HCT116 (cell line): ENCODE measurements at regions not wholly inside any gene's neighbourhood (a gene's known extent, or its start where the extent isn't known, plus 50 kb on each side); places are given as distances from the start of the nearest gene placed in this dataset.

Experiments used
- ATAC-seq: fragments of 200-7000 bp; cut with Tn5 transposase; 2 replicates; pipeline ENCODE4 v1.9.1; 2020; ENCODE audit warnings: mild to moderate bottlenecking, moderate library complexity
- BruUV-seq: library from RNA; stranded (reverse); fragments of 400-500 nt; replicated peaks from 2 replicates; lab custom pipeline; 2021; lab: Mats Ljungman, UMichigan
- CTCF ChIA-PET: fragments of 300-600 bp; sonication (Branson Sonifier 250); formaldehyde crosslinking; loops from one replicate; lab custom pipeline; 2021; ENCODE audit warnings: antibody characterized with exemption; lab: Charles Lee
- POLR2A ChIA-PET: fragments of 300-600, 350-600 bp; sonication (Branson Sonifier 250); formaldehyde crosslinking; loops from one replicate; lab custom pipeline; 2021; ENCODE audit warnings: antibody characterized with exemption; lab: Charles Lee
- RAD21 ChIA-PET, 2 experiments: fragments of 300-600 bp; sonication (Branson Sonifier 250); formaldehyde crosslinking; loops; one replicate each; lab custom pipeline; 2023; ENCODE audit warnings: low total read pairs in 2 of 2; ENCODE audit not compliant: uncharacterized antibody in 2 of 2, unreplicated experiment in 2 of 2, low non-redundant PET in 1 of 2; lab: Charles Lee
- DNase-seq: peaks from one replicate; pipeline ENCODE4 v3.0.0-alpha.2; 2010; ENCODE audit warnings: low read depth, low spot score
- H2AFZ ChIP-seq: fragments of 200-600 bp; shearing (Covaris generic), sonication (generic); 2 replicates; pipeline ENCODE4 v1.6.1; 2017; ENCODE audit warnings: low read depth, mixed run types, mixed read lengths, antibody characterized with exemption, low read length; ENCODE audit not compliant: poor library complexity, severe bottlenecking
- H3K27ac ChIP-seq: 2 replicates; pipeline ENCODE4 v1.5.1; 2012; ENCODE audit warnings: low read depth, low read length
- H3K27me3 ChIP-seq: fragments of 200-600 bp; sonication (generic); 2 replicates; pipeline ENCODE4 v1.6.1; 2016; ENCODE audit warnings: mixed run types, low read length, mixed read lengths; ENCODE audit not compliant: insufficient read depth
- H3K36me3 ChIP-seq, 2 experiments: fragments of 200-500 bp in 1 of 2; fragments of 200-600 bp in 1 of 2; sonication (Bioruptor generic) in 1 of 2; sonication (generic) in 1 of 2; 2 replicates each; pipeline versions ENCODE4 v1.5.1 to v1.6.1; 2014 to 2016; ENCODE audit warnings: low read length in 2 of 2, inconsistent platforms in 1 of 2, mixed read lengths in 1 of 2, mixed run types in 1 of 2; ENCODE audit not compliant: insufficient read depth in 2 of 2, control insufficient read depth in 1 of 2
- H3K4me1 ChIP-seq, 2 experiments: fragments of 200-600 bp in 1 of 2; sonication (generic) in 1 of 2; 2 replicates each; pipeline versions ENCODE4 v1.5.1 to v1.6.1; 2012 to 2017; ENCODE audit warnings: low read length in 2 of 2, inconsistent platforms in 1 of 2, mild to moderate bottlenecking in 1 of 2, mixed read lengths in 1 of 2, mixed run types in 1 of 2, moderate library complexity in 1 of 2; ENCODE audit not compliant: insufficient read depth in 2 of 2, control insufficient read depth in 1 of 2
- H3K4me2 ChIP-seq: fragments of 200-600 bp; sonication (generic); 2 replicates; pipeline ENCODE4 v1.6.1; 2017; ENCODE audit warnings: mixed run types, low read length, mixed read lengths
- H3K4me3 ChIP-seq, 2 experiments: fragments of 200-600 bp in 1 of 2; sonication (generic) in 1 of 2; replicated peaks in 1 of 2; 2 replicates each; pipeline ENCODE4 v1.5.1; 2011 to 2016; ENCODE audit warnings: low read length in 2 of 2, control low read depth in 1 of 2, low read depth in 1 of 2, mild to moderate bottlenecking in 1 of 2, mixed read lengths in 1 of 2, mixed run types in 1 of 2
- H3K79me2 ChIP-seq: fragments of 200-600 bp; sonication (generic); 2 replicates; pipeline ENCODE4 v1.6.1; 2017; ENCODE audit warnings: mild to moderate bottlenecking, mixed run types, low read length, moderate library complexity, mixed read lengths; ENCODE audit not compliant: insufficient read depth
- H3K9ac ChIP-seq: fragments of 200-600 bp; sonication (generic); 2 replicates; pipeline ENCODE4 v1.6.1; 2016; ENCODE audit warnings: low read length, mixed read lengths
- H3K9me2 ChIP-seq: fragments of 200-600 bp; sonication (generic), shearing (Covaris generic); 2 replicates; pipeline ENCODE4 v1.6.1; 2017; ENCODE audit warnings: mixed run types, mild to moderate bottlenecking, moderate library complexity; ENCODE audit not compliant: insufficient read depth
- H3K9me3 ChIP-seq, 2 experiments: fragments of 200-500 bp in 1 of 2; fragments of 200-600 bp in 1 of 2; sonication (Bioruptor generic) in 1 of 2; sonication (generic) in 1 of 2; 2 replicates each; pipeline ENCODE4 v1.6.1; 2014 to 2017; ENCODE audit warnings: low read length in 2 of 2, mixed read lengths in 2 of 2, inconsistent platforms in 1 of 2, low read depth in 1 of 2, mild to moderate bottlenecking in 1 of 2, mixed run types in 1 of 2, moderate library complexity in 1 of 2; ENCODE audit not compliant: control insufficient read depth in 1 of 2, insufficient read depth in 1 of 2
- H4K20me1 ChIP-seq: fragments of 200-600 bp; sonication (generic), shearing (Covaris generic); 2 replicates; pipeline ENCODE4 v1.6.1; 2017; ENCODE audit warnings: mixed run types, mild to moderate bottlenecking, moderate library complexity; ENCODE audit not compliant: insufficient read depth
- CEBPB ChIP-seq: IDR thresholded peaks from 2 replicates; pipeline ENCODE4 v1.6.1; 2012; ENCODE audit warnings: low read depth
- EGR1 ChIP-seq: IDR thresholded peaks from 2 replicates; pipeline ENCODE4 v1.6.1; 2012; ENCODE audit warnings: low read depth
- ELF1 ChIP-seq: IDR thresholded peaks from 2 replicates; pipeline ENCODE4 v1.6.1; 2012; ENCODE audit warnings: low read depth, borderline replicate concordance
- EZH2 ChIP-seq: fragments of 200-600 bp; sonication (generic); IDR thresholded peaks from 2 replicates; pipeline ENCODE4 v1.6.1; 2017; ENCODE audit warnings: antibody characterized with exemption, mixed run types
- EZH2phosphoT487 ChIP-seq: fragments of 200-600 bp; IDR thresholded peaks from 2 replicates; pipeline ENCODE4 v1.6.1; 2018; ENCODE audit warnings: antibody characterized with exemption, borderline replicate concordance
- FOSL1 ChIP-seq: IDR thresholded peaks from 2 replicates; pipeline ENCODE4 v1.6.1; 2012; ENCODE audit warnings: low read depth
- JUND ChIP-seq: IDR thresholded peaks from 2 replicates; pipeline ENCODE4 v1.6.1; 2012
- POLR2A ChIP-seq: IDR thresholded peaks from 2 replicates; pipeline ENCODE4 v1.7.0; 2011; ENCODE audit warnings: borderline replicate concordance; ENCODE audit not compliant: insufficient read depth, insufficient read length; ENCODE audit errors: extremely low read depth
- SIN3A ChIP-seq: IDR thresholded peaks from 2 replicates; pipeline ENCODE4 v1.6.1; 2012; ENCODE audit warnings: low read depth
- SRF ChIP-seq: IDR thresholded peaks from 2 replicates; pipeline ENCODE4 v1.6.1; 2012; ENCODE audit warnings: low read depth
- TCF7L2 ChIP-seq: IDR thresholded peaks from 2 replicates; pipeline ENCODE4 v1.7.0; 2011; ENCODE audit warnings: borderline replicate concordance, inconsistent platforms; ENCODE audit not compliant: insufficient read depth, insufficient read length; ENCODE audit errors: extremely low read depth
- YY1 ChIP-seq: IDR thresholded peaks from 2 replicates; pipeline ENCODE4 v1.6.1; 2011; ENCODE audit warnings: low read length, low read depth, moderate library complexity, mild to moderate bottlenecking; ENCODE audit not compliant: insufficient replicate concordance; ENCODE audit errors: extremely low read depth
- ZFX ChIP-seq: fragments of 450-650 bp; IDR thresholded peaks from 2 replicates; pipeline ENCODE4 v1.6.1; 2017
- intact Hi-C: fragments of 100-400 bp; cut with micrococcal nuclease; formaldehyde crosslinking; loops from 2 replicates; pipeline ENCODE4 v1.10.0; 2022
- TF ChIP-seq, protein P1 (sequence below): IDR thresholded peaks from 2 replicates; pipeline ENCODE4 v1.6.1; 2012
- TF ChIP-seq, protein P2 (sequence below), 3 experiments: fragments of 200-600 bp in 1 of 3; sonication (generic) in 1 of 3; IDR thresholded peaks in 2 of 3; conservative IDR thresholded peaks in 1 of 3; 2 replicates each; pipeline ENCODE4 v1.5.1; 2012 to 2017; ENCODE audit warnings: low read depth in 2 of 3, low read length in 2 of 3, antibody characterized with exemption in 1 of 3, borderline replicate concordance in 1 of 3, control low read depth in 1 of 3, mild to moderate bottlenecking in 1 of 3, mixed read lengths in 1 of 3, mixed run types in 1 of 3, moderate library complexity in 1 of 3; ENCODE audit not compliant: insufficient read depth in 1 of 3
- TF ChIP-seq, protein P3 (sequence below): IDR thresholded peaks from 2 replicates; pipeline ENCODE4 v1.6.1; 2012; ENCODE audit warnings: low read depth

DNA sequence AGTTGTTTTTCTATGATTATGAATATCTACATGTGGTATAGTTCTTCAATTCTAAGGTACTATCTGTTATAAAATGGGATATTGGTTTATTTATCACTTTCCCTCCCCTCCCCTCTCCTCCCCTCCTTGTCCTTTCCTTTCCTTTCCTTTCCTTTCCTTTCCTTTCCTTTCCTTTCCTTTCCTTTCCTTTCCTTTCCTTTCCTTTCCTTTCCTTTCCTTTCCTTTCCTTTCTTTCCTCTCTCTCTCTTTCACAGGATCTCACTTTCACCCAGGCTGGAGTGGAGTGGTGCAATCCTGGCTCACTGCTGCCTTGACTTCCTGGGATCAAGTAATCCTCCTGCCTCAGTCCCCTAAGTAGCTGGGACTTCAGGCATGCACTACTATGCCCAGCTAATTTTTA is 466.8 kb downstream of the DMAC1 start:
- no peak overlapping the region for H3K4me3 ChIP-seq
- no peak for DNase-seq
- BruUV-seq, result no TSS peak
- H3K27ac ChIP-seq, result no peak overlapping the region
- H3K9ac ChIP-seq, result no peak overlapping the region
- H4K20me1 ChIP-seq, result no peaks in the 10 kb centered on the region
- peaks cover 5% of the 10 kb centered on the region; the same call in 1 of the 2 replicates for H3K27me3 ChIP-seq
- POLR2A ChIA-PET, result no interaction called here
- H3K9me2 ChIP-seq, result no peaks in the 10 kb centered on the region
- no peaks in the 10 kb centered on the region for H3K79me2 ChIP-seq
- TF ChIP-seq ZFX (no peak), ELF1 (no peak), EGR1 (no peak), SRF (no peak), FOSL1 (no peak)
- TF ChIP-seq, protein P1, sequence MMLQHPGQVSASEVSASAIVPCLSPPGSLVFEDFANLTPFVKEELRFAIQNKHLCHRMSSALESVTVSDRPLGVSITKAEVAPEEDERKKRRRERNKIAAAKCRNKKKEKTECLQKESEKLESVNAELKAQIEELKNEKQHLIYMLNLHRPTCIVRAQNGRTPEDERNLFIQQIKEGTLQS, result no peak
- TF ChIP-seq, protein P2, sequence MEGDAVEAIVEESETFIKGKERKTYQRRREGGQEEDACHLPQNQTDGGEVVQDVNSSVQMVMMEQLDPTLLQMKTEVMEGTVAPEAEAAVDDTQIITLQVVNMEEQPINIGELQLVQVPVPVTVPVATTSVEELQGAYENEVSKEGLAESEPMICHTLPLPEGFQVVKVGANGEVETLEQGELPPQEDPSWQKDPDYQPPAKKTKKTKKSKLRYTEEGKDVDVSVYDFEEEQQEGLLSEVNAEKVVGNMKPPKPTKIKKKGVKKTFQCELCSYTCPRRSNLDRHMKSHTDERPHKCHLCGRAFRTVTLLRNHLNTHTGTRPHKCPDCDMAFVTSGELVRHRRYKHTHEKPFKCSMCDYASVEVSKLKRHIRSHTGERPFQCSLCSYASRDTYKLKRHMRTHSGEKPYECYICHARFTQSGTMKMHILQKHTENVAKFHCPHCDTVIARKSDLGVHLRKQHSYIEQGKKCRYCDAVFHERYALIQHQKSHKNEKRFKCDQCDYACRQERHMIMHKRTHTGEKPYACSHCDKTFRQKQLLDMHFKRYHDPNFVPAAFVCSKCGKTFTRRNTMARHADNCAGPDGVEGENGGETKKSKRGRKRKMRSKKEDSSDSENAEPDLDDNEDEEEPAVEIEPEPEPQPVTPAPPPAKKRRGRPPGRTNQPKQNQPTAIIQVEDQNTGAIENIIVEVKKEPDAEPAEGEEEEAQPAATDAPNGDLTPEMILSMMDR (IDR thresholded peaks at IDR 0.05 in 2 of 3, conservative IDR thresholded peaks at IDR 0.05 in 1 of 3; ENCODE audit: borderline replicate concordance in 1 of 3, insufficient read depth in 1 of 3, low read depth in 2 of 3, low read length in 2 of 3), result no peak
- TF ChIP-seq, all 23 proteins: peak for 0
- ATAC-seq, result no peak
- CTCF ChIA-PET, result no interaction called here
- RAD21 ChIA-PET, result interaction anchor here in 1 of 2 experiments (0.7 kb wide), 1 partner anchor 137 kb away, joined by 5 read pairs; no protein-coding TSS in a partner anchor
- Histone ChIP-seq H3K4me2 (no peak overlapping the region), H3K9me3 (no peaks in the 10 kb centered on the region), H2AFZ (no peak overlapping the region), H3K36me3 (no peaks in the 10 kb centered on the region; a peak in 1 of 4 replicates), H3K4me1 (no peaks in the 10 kb centered on the region)
- intact Hi-C loops, result no loop called here

DNA sequence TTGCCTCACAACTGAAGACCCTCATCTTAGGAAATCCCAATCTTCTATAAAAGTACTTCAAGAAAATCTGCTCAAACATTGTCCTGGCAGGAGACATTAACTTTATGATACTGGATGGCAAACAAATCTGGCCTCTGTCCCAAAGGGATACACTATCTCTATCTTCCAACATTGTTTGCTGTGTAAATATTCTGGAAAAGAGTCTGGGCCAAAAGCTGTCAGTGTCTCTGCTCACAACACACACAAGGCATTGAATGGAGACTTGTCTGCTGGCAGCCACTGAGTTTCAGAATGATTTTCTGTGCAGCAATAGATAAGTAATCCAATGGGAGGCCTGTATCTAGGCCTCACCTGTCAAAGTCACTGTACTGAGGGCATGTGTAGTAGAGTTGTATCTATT is 471.1 kb downstream of the DMAC1 start:
- Histone ChIP-seq H2AFZ (no peak overlapping the region), H3K27me3 (peaks cover 5% of the 10 kb centered on the region; the same call in 1 of the 2 replicates), H3K9ac (no peak overlapping the region), H3K79me2 (no peaks in the 10 kb centered on the region), H3K27ac (no peak overlapping the region), H4K20me1 (no peaks in the 10 kb centered on the region), H3K4me3 (no peak overlapping the region), H3K36me3 (no peaks in the 10 kb centered on the region; a peak in 1 of 4 replicates), H3K9me2 (no peaks in the 10 kb centered on the region), H3K4me2 (no peak overlapping the region), H3K4me1 (no peaks in the 10 kb centered on the region), H3K9me3 (no peaks in the 10 kb centered on the region)
- DNase-seq (no peak), ATAC-seq (no peak)
- ChIA-PET POLR2A (no interaction called here), RAD21 (no interaction called here), CTCF (no interaction called here)
- intact Hi-C loops, result no loop called here
- BruUV-seq, result no TSS peak
- no peak for TF ChIP-seq JUND
- no peak for TF ChIP-seq CEBPB
- no peak for TF ChIP-seq YY1
- no peak for TF ChIP-seq EZH2phosphoT487
- no peak for TF ChIP-seq POLR2A
- TF ChIP-seq SIN3A, result no peak
- TF ChIP-seq, protein P3, sequence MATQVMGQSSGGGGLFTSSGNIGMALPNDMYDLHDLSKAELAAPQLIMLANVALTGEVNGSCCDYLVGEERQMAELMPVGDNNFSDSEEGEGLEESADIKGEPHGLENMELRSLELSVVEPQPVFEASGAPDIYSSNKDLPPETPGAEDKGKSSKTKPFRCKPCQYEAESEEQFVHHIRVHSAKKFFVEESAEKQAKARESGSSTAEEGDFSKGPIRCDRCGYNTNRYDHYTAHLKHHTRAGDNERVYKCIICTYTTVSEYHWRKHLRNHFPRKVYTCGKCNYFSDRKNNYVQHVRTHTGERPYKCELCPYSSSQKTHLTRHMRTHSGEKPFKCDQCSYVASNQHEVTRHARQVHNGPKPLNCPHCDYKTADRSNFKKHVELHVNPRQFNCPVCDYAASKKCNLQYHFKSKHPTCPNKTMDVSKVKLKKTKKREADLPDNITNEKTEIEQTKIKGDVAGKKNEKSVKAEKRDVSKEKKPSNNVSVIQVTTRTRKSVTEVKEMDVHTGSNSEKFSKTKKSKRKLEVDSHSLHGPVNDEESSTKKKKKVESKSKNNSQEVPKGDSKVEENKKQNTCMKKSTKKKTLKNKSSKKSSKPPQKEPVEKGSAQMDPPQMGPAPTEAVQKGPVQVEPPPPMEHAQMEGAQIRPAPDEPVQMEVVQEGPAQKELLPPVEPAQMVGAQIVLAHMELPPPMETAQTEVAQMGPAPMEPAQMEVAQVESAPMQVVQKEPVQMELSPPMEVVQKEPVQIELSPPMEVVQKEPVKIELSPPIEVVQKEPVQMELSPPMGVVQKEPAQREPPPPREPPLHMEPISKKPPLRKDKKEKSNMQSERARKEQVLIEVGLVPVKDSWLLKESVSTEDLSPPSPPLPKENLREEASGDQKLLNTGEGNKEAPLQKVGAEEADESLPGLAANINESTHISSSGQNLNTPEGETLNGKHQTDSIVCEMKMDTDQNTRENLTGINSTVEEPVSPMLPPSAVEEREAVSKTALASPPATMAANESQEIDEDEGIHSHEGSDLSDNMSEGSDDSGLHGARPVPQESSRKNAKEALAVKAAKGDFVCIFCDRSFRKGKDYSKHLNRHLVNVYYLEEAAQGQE, result no peak
- TF ChIP-seq ZFX, result no peak
- TF ChIP-seq TCF7L2, result no peak
- TF ChIP-seq, protein P1, result no peak
- no peak for TF ChIP-seq EZH2
